ENCODE measurements at regions not wholly inside any gene's neighbourhood (a gene's known extent, or its start where the extent isn't known, plus 50 kb on each side); places are given as distances from the start of the nearest gene placed in this dataset.

DNA sequence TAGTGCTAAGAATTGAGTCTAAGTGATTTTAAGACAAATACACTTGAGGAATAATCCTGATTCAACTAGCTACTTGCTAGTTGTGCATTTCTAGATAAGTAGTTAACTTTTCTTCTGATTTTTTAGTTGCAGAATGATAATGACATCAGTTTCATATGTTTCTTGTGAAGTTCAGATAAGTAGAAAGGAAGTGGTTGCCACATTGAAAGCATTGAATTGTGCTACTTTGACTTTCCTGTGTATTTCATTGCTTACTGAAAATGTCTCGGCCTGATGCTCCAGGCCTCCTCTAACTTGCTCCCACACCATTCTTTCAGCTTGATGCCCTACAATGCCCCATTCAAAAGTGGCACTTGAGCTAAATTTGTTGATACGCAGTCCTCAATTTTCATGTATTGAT lies 980.0 kb downstream of the TMTC2 start:
- Histone ChIP-seq H3K27me3 (ENCODE audit: control insufficient read depth in 3 of 3, insufficient read depth in 3 of 3, low read depth in 1 of 3, low read length in 3 of 3) (no peaks in the 10 kb centered on the region), H3K4me3 (ENCODE audit: low read length in 2 of 2) (no peak overlapping the region), H3K4me2 (ENCODE audit: insufficient read depth, low read length, poor library complexity, severe bottlenecking) (no peak overlapping the region), H4K91ac (ENCODE audit: low read depth, low read length, poor library complexity) (no peak overlapping the region), H2AFZ (ENCODE audit: low read length) (no peak overlapping the region), H2BK15ac (ENCODE audit: low read length) (no peak overlapping the region), H3K23ac (ENCODE audit: low read depth, low read length, poor library complexity) (no peak overlapping the region), H2BK5ac (ENCODE audit: low read length) (no peak overlapping the region), H3K4ac (ENCODE audit: low read length) (no peak overlapping the region), H3K4me1 (ENCODE audit: control insufficient read depth in 2 of 2, insufficient read depth in 1 of 2, low read depth in 1 of 2, low read length in 2 of 2) (no peaks in the 10 kb centered on the region), H3K14ac (ENCODE audit: low read length) (no peak overlapping the region), H3K36me3 (replicated peaks in 1 of 2; ENCODE audit: control insufficient read depth in 2 of 2, insufficient read depth in 2 of 2, low read length in 2 of 2) (no peaks in the 10 kb centered on the region), H3K9ac (ENCODE audit: low read depth, low read length, poor library complexity) (no peak overlapping the region), H2AK5ac (ENCODE audit: low read depth, low read length) (no peak overlapping the region), H2BK120ac (ENCODE audit: low read depth, low read length) (no peak overlapping the region), H3K18ac (ENCODE audit: low read length) (no peak overlapping the region), H2BK12ac (ENCODE audit: low read length) (no peak overlapping the region), H3K79me1 (ENCODE audit: low read depth, low read length) (no peaks in the 10 kb centered on the region), H3K9me3 (replicated peaks in 1 of 2; ENCODE audit: control insufficient read depth in 2 of 2, insufficient read depth in 1 of 2, low read depth in 1 of 2, low read length in 2 of 2) (no peaks in the 10 kb centered on the region), H4K8ac (ENCODE audit: low read depth, low read length) (no peak overlapping the region), H3K27ac (replicated peaks; ENCODE audit: low read length) (no peak overlapping the region)
- no peak for DNase-seq (ENCODE audit: low spot score)
- WGBS, 2 donors (ENCODE audit: extremely low coverage in 2 of 2, insufficient read length in 2 of 2, insufficient replicate concordance in 1 of 2), result no CpG with 5 or more reads among the region's 2 CpGs

- Histone ChIP-seq H3K4ac (ENCODE audit: low read length) (no peak overlapping the region), H3K14ac (ENCODE audit: low read length) (no peak overlapping the region), H3K18ac (ENCODE audit: low read length) (no peak overlapping the region), H2BK12ac (ENCODE audit: low read length) (no peak overlapping the region), H3K27ac (replicated peaks; ENCODE audit: low read length) (no peak overlapping the region), H4K91ac (ENCODE audit: low read depth, low read length, poor library complexity) (no peak overlapping the region), H2BK120ac (ENCODE audit: low read depth, low read length) (no peak overlapping the region), H3K4me1 (ENCODE audit: control insufficient read depth in 2 of 2, insufficient read depth in 1 of 2, low read depth in 1 of 2, low read length in 2 of 2) (no peaks in the 10 kb centered on the region), H3K79me1 (ENCODE audit: low read depth, low read length) (no peaks in the 10 kb centered on the region), H3K4me2 (ENCODE audit: insufficient read depth, low read length, poor library complexity, severe bottlenecking) (no peak overlapping the region), H2AK5ac (ENCODE audit: low read depth, low read length) (no peak overlapping the region), H2BK15ac (ENCODE audit: low read length) (no peak overlapping the region), H3K27me3 (ENCODE audit: control insufficient read depth in 3 of 3, insufficient read depth in 3 of 3, low read depth in 1 of 3, low read length in 3 of 3) (no peaks in the 10 kb centered on the region), H3K9me3 (replicated peaks in 1 of 2; ENCODE audit: control insufficient read depth in 2 of 2, insufficient read depth in 1 of 2, low read depth in 1 of 2, low read length in 2 of 2) (no peaks in the 10 kb centered on the region), H3K36me3 (replicated peaks in 1 of 2; ENCODE audit: control insufficient read depth in 2 of 2, insufficient read depth in 2 of 2, low read length in 2 of 2) (no peaks in the 10 kb centered on the region), H2BK5ac (ENCODE audit: low read length) (no peak overlapping the region), H4K8ac (ENCODE audit: low read depth, low read length) (no peak overlapping the region), H3K23ac (ENCODE audit: low read depth, low read length, poor library complexity) (no peak overlapping the region), H3K4me3 (ENCODE audit: low read length in 2 of 2) (no peak overlapping the region), H3K9ac (ENCODE audit: low read depth, low read length, poor library complexity) (no peak overlapping the region), H2AFZ (ENCODE audit: low read length) (no peak overlapping the region)
- DNase-seq (ENCODE audit: low spot score), result no peak
These were observed 979.0 kb downstream of the TMTC2 start for GRCh38 chr12:83665634-83666218.

DNA sequence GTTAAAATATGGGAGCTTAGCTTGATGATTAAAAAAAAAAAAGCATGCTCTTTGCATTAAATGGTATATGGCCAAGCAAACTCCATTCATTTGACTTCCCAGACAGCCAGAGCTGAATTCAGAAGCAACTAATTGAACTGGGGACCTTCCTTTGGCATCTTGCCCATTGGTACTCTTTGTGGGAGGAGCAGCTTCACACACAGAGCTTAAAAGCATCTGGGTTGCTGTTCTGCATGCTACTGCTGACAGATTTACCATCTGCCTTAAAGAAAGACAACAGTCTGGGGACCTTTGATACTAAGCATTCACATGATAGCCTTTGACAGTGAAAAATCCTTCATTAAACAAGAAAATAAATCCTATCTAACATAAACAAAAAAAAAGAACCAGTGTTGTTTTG lies 977.9 kb downstream of the TMTC2 start:
- Histone ChIP-seq H3K4me3 (ENCODE audit: low read length in 2 of 2) (no peak overlapping the region), H3K14ac (ENCODE audit: low read length) (no peak overlapping the region), H2BK12ac (ENCODE audit: low read length) (no peak overlapping the region), H3K9me3 (replicated peaks in 1 of 2; ENCODE audit: control insufficient read depth in 2 of 2, insufficient read depth in 1 of 2, low read depth in 1 of 2, low read length in 2 of 2) (no peaks in the 10 kb centered on the region), H3K36me3 (replicated peaks in 1 of 2; ENCODE audit: control insufficient read depth in 2 of 2, insufficient read depth in 2 of 2, low read length in 2 of 2) (no peaks in the 10 kb centered on the region), H3K27ac (replicated peaks; ENCODE audit: low read length) (no peak overlapping the region), H2AFZ (ENCODE audit: low read length) (peak overlapping the region; percentile 37), H2BK5ac (ENCODE audit: low read length) (no peak overlapping the region), H3K9ac (ENCODE audit: low read depth, low read length, poor library complexity) (no peak overlapping the region), H3K23ac (ENCODE audit: low read depth, low read length, poor library complexity) (no peak overlapping the region), H3K4me1 (ENCODE audit: control insufficient read depth in 2 of 2, insufficient read depth in 1 of 2, low read depth in 1 of 2, low read length in 2 of 2) (no peaks in the 10 kb centered on the region), H2AK5ac (ENCODE audit: low read depth, low read length) (no peak overlapping the region), H4K8ac (ENCODE audit: low read depth, low read length) (no peak overlapping the region), H4K91ac (ENCODE audit: low read depth, low read length, poor library complexity) (no peak overlapping the region), H3K79me1 (ENCODE audit: low read depth, low read length) (no peaks in the 10 kb centered on the region), H3K4me2 (ENCODE audit: insufficient read depth, low read length, poor library complexity, severe bottlenecking) (no peak overlapping the region), H2BK120ac (ENCODE audit: low read depth, low read length) (no peak overlapping the region), H2BK15ac (ENCODE audit: low read length) (no peak overlapping the region), H3K4ac (ENCODE audit: low read length) (no peak overlapping the region), H3K27me3 (ENCODE audit: control insufficient read depth in 3 of 3, insufficient read depth in 3 of 3, low read depth in 1 of 3, low read length in 3 of 3) (no peaks in the 10 kb centered on the region), H3K18ac (ENCODE audit: low read length) (no peak overlapping the region)
- DNase-seq (ENCODE audit: low spot score), result no peak

- H3K14ac ChIP-seq (ENCODE audit: low read length), result no peak overlapping the region
- no peak overlapping the region for H2BK15ac ChIP-seq (ENCODE audit: low read length)
- no peak overlapping the region for H3K9ac ChIP-seq (ENCODE audit: low read depth, low read length, poor library complexity)
- H2AK5ac ChIP-seq (ENCODE audit: low read depth, low read length), result no peak overlapping the region
- no CpG with 5 or more reads among the region's 3 CpGs for WGBS, 2 donors (ENCODE audit: extremely low coverage in 2 of 2, insufficient read length in 2 of 2, insufficient replicate concordance in 1 of 2)
- no peak overlapping the region for H3K23ac ChIP-seq (ENCODE audit: low read depth, low read length, poor library complexity)
- no peaks in the 10 kb centered on the region for H3K36me3 ChIP-seq (replicated peaks in 1 of 2; ENCODE audit: control insufficient read depth in 2 of 2, insufficient read depth in 2 of 2, low read length in 2 of 2)
- H2AFZ ChIP-seq (ENCODE audit: low read length), result no peak overlapping the region
- no peak overlapping the region for H3K4me2 ChIP-seq (ENCODE audit: insufficient read depth, low read length, poor library complexity, severe bottlenecking)
- no peak for DNase-seq (ENCODE audit: low spot score)
- no peak overlapping the region for H4K8ac ChIP-seq (ENCODE audit: low read depth, low read length)
- H3K79me1 ChIP-seq (ENCODE audit: low read depth, low read length), result no peaks in the 10 kb centered on the region
- H3K9me3 ChIP-seq (replicated peaks in 1 of 2; ENCODE audit: control insufficient read depth in 2 of 2, insufficient read depth in 1 of 2, low read depth in 1 of 2, low read length in 2 of 2), result no peaks in the 10 kb centered on the region
- H3K4ac ChIP-seq (ENCODE audit: low read length), result no peak overlapping the region
- H3K4me3 ChIP-seq (ENCODE audit: low read length in 2 of 2), result no peak overlapping the region
- H2BK5ac ChIP-seq (ENCODE audit: low read length), result no peak overlapping the region
- H3K27me3 ChIP-seq (ENCODE audit: control insufficient read depth in 3 of 3, insufficient read depth in 3 of 3, low read depth in 1 of 3, low read length in 3 of 3), result no peaks in the 10 kb centered on the region
- H4K91ac ChIP-seq (ENCODE audit: low read depth, low read length, poor library complexity), result no peak overlapping the region
- no peak overlapping the region for H2BK12ac ChIP-seq (ENCODE audit: low read length)
- no peak overlapping the region for H3K18ac ChIP-seq (ENCODE audit: low read length)
- H3K4me1 ChIP-seq (ENCODE audit: control insufficient read depth in 2 of 2, insufficient read depth in 1 of 2, low read depth in 1 of 2, low read length in 2 of 2), result no peaks in the 10 kb centered on the region
- no peak overlapping the region for H2BK120ac ChIP-seq (ENCODE audit: low read depth, low read length)
- no peak overlapping the region for H3K27ac ChIP-seq (replicated peaks; ENCODE audit: low read length)
These were observed 974.1 kb downstream of the TMTC2 start for GRCh38 chr12:83660727-83661358.

All from neuronal stem cell (in vitro differentiated cells).